ENCODE measurements at regions not wholly inside any gene's neighbourhood (a gene's known extent, or its start where the extent isn't known, plus 50 kb on each side); places are given as distances from the start of the nearest gene placed in this dataset.

GRCh38 chr4:79023799-79024770 lies 84.8 kb upstream of the PAQR3 start:
- no peak for TF ChIP-seq POLR2A (IDR thresholded peaks at IDR 0.05)
- no peak for TF ChIP-seq CTCF (IDR thresholded peaks at IDR 0.05)
